T-helper 1 cell (primary cell): ENCODE measurements at regions not wholly inside any gene's neighbourhood (a gene's known extent, or its start where the extent isn't known, plus 50 kb on each side); places are given as distances from the start of the nearest gene placed in this dataset.

ENCODE experiments used
- DNase-seq, 5 donors: peaks; one replicate each; pipeline ENCODE4 v3.0.0-alpha.2; 2012 to 2020

DNA sequence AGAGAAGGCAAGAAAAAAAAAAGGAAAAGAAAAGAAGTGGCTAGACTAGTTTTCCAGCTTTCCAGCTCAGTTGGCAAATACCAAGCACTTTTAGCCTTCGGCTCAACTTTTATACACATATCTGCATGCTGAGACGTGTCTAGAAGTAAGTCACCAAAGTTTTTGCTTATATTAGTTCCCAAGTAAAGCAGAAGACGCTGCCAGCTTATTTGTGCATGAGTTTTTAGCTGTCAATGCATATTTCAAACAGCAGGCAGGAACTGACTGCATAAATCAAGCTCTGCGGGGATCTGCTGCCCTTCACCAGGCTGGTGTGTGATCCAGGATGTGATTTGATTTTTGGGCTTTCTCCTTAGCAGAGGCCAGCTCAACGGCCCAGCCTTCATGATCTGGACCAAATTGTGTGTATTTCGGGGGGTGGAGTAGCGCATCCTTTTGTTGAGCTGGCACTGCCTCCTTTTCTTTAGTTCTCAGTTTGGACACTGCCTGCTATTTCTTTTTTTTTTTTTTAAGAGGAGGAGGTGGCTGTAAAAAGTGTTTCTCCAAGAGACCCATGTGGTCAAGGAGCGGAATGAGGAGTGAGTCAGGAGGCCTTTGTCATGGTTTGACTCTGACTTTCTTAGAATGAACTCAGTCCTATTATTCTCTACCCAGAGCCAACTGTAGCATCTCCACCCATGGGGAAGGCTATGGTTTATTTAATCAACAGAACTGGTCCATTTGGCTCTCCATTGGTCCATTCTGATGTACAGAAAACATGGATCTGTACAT lies 162.6 kb upstream of the XYLT1 start:
- DNase-seq, result no peak

DNA sequence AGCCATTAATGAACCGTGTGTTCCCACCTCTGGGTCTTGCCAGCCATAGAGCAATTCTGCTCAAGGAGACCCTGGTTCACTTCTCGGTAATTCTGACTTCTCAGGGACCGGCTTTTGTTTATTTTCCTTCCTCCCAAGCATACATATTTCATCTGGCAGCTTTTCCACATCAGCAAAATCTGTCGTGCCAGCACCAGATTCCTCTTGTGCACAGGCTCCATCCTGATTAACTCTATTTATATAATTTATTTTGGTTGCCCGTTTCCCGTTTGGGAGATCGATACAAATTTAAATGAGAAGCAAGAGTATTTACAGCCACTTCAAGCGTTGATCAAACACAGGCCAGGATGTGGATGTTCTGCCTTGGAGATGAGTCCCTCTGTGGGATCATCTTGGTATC lies 161.9 kb upstream of the XYLT1 start:
- no peak for DNase-seq

DNA sequence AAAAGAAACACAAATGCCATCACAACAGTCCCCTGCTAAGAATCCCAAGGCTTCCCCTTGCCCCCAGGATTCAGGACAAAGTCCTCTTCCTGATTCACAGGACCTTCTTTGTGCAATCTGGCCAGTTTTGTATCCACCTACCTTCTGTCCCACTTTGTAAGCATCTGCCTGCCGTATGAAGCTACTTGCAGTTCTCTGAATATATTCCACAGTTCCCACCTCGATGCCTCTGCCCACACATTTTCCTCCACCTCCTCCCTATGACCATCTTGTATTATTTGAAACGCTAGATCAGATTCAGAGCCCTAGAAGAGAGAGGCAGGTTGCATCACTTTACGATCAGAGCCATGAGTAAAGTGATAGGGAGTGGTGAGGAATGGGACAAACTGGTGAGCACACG lies 159.2 kb upstream of the XYLT1 start:
- no peak for DNase-seq

DNA sequence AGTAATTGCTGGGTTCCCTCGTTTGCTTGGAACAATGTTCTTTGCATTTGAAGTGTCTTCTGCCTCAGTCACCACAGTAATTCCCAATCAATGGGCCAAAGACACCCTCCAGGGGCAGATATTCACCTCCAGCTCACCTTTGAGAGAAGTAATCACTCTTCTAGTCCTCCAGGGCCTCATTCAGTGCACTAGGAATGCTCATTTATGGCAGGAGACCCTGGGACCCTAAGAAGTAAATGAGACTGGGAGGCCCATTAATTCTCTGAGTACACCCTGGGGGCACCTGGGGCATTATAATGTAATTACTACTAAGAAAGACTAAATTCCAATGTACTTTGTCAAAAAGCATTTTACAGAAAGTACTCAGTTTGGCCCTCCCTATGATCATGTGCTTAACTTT lies 158.2 kb upstream of the XYLT1 start:
- no peak for DNase-seq

DNA sequence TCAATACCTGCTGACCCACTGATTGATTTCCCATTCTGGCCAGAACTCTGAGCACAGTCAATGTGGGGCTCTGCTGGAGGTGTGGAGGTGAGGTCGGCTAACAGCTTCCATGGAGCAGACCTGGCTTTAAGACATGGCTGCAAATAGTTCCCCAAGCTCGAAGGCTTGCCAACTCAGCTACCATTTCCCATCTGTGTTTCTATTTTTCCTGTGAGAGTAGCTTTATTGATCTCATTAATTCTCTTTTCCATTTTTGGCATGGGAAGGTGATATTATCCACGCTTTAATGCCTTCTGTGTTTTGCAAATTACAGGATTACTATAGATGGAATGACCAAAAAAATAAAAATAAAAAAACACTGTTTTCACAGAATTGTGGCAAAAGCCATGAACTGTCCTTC lies 151.6 kb upstream of the XYLT1 start:
- DNase-seq, result no peak

DNA sequence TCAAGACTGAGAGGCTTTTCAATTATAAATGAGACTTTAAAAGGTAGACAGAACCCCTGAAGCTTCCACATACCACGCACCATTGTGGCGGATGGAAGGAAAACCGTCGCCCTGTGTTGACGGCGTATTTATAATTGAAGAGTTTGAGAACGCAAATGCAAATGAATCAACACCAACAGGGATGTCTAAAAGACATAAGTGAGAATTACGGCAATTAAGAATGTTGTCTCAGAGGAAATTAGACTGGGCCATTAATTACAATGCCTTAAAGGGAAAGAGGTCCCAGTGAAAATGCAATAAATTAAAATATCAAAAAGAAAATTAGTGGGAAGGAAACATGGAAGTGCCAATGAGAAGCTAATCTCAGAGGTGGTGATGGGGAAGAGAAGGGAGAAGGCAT lies 148.5 kb upstream of the XYLT1 start:
- DNase-seq, result no peak

DNA sequence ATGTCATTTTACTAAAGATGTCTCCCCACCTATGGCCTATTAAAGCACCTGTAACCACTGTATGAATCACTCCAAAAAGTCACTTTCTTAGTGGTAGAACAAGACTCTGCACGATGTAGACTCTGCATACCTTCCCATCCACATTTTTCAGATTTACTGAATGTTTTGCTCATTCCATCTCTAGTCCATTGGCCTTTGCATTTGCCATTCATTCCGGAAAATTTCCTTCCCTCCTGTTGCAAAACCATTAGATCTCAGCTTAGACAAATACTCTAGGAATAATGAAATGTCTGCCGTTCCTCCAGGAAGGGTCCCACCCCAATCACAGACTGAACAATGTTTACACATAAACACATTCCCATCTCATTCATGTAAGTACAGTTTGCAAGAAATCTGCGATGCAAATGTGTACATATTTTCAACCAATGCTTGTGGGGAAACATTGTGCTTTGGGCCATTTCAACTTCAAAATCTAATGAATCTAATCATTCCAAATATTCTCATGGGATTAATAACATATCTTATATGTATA lies 146.3 kb upstream of the XYLT1 start:
- DNase-seq, result no peak

DNA sequence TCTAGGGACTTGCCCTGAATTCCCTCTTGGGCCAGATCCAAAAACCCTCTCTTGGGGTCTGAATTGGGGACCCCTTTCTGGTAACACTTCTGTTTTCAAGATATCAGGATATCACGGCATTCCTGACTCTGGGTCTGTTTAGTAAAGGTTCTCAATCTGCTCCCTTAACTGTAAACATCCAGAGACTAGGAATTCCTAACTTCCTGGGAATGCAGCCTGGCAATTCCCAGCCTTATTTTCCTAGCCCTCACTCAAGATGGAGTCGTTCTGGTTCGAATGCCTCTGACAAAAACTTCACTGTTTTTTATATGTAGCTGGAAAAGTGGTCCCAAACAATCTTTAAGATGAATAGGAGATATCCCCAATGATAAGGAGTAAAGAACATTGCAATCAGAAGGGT lies 141.6 kb upstream of the XYLT1 start:
- no peak for DNase-seq

DNA sequence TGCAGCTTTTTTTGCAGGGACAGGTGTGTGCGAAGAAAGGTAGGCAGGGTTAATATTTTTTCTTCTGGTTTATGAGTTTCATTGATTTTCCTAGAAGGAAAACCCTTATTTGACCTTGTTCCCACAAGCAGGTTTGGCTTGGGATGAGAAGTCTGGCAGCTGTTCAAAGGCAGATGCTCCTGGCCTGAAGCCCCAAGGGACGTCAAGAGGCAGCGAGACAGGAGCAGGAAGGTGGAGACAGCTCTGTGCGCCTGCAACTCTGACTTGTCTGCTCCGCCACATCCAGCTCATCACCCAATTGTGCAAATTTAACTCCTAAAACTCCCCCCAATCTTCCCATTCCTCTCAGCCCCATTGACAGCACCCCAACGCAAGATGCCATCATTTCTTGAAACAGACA lies 136.8 kb upstream of the XYLT1 start:
- DNase-seq, result no peak

DNA sequence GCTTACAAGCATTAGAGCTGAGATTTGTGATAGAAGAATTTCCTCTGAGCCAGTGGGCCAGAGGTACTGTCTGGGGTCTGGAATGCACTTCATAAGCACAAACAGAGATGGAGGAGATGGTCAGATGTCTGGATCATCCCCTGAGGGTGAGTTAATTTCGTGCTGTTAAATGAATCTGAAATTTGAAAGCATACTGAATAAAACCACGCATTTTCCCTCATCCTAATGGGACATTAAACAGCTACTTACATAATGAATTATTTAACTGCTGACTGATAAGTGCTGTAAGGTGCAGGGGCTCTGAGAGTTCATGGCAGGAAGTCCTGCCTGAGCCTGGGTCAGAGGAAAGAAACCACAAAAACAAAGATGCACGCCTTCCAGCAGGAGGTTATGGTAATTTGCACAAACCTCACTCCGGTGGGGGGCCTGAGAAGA lies 136.3 kb upstream of the XYLT1 start:
- no peak for DNase-seq

DNA sequence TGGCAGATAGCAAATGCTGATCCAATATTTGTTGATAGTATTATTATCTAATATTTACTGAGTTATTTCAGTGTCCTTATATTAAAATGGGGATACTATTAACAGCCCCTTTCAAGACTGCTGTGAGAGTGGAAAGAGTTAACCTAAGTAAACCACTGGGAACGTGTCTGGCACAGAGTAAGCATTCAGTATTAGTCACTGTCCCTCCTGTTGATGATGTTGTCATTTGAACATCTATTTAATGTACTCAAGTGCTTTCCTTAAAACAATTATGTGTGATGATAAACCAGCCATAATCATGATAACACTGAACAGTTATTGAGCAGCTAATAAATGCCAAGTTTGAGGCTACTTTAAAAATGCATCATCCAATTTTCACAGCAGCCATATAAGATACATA lies 135.7 kb upstream of the XYLT1 start:
- no peak for DNase-seq

DNA sequence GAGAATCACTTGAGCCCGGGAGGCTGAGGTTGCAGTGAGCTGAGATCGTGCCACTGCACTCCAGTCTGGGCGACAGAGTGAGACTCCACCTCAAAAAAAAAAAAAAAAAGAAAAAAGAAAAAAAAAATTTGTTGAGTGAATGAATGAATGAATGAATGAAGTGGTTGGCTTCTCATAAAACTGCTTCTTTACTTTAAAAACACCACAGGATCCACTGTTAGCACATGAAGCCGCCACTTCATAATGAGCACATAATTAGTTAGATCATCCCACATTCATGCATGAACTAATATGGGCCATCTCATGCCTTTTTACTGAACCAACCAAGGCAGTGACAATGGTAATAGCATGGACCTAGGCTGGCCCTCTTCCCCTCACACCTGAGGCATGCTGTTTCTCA lies 135.0 kb upstream of the XYLT1 start:
- DNase-seq, result no peak

DNA sequence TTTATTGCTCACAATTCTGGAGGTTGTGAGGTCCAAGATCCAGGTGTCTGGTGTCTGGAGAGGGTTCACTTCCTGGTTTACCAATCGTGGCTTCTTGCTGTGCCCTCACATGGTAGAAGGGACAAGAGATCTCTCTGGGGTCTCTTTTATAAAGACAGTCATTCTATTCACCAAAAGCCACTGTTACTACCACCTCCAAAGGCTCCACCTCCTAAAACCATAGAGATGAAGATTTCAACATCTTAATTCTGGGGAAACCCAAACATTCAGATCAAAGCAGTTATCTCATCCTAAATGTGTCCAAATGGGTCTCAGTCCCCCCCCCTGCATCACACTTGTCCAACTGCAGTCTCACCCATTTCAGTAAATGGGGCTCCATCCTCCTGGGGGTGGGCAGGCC lies 132.9 kb upstream of the XYLT1 start:
- DNase-seq, result no peak

DNA sequence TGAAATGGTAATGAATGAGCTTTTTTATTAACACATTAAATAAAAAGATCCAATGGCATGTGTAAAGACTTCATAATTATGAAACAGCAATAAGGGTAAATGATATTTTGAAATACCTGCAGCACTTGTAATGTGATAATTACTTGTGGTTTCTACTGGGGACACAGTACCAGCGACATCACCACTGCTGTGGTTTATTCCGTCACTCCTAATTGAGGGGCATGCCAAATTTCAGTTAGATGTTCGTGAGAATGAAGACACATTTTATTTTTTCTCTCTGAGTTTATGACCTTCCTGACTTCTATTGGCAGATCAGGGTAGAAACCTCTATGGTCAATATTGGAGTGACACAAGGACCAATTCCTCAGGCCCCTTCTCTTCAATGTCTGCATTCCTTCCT lies 131.9 kb upstream of the XYLT1 start:
- DNase-seq, result no peak

DNA sequence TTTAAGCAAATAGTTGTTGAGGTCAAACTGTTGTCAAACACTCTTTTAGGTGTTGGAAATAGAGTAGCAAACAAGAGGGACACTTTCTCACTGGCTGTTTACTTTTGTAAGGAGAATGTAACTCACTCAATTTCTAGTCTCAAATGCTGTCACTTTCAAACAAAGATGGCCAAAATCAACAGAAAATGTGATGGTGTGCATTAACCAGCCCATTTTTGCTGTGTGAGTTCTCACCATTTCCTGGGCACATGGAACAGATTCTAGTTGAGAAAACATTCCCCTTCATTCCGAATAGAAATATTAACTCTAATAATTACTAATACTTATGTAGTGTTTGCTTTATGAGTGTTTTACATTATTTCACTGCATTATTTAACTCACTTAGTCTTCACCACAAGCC lies 128.2 kb upstream of the XYLT1 start:
- DNase-seq, result no peak

DNA sequence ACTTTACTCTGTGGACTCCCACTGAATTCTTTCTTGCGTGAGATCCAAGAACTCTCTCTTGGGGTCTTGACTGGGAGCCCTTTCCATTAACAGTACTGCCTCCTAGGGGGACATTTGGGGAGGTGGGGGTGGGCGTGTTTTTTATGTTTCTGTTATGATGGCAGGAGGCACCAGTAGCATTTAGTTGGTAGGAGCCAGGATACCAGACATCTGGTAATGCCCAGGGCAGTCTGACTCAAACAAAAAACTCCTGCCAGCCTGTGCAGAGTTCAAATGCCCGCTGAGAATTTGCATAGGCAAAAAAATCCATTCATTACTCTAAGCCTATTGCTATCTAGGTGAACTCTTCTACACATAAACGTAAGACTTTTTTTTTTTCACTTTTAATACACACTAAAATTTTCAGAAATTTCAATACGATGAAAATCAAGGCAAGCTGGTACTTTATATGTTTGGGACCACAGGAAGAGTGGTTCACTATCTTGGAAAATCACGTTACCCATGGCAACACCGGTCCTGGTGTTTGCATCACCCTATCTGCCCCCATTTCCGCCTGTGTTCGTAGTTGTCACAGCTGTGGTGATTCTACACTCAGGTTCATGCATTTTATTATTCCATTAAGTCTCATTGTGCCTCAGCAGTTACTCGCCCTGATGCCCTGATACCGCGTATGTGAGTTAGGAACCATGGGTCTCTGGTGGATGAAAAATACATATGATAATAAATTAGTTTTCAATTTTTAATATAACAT lies 121.1 kb upstream of the XYLT1 start:
- peak in 1 of 5 donors; percentile 20 for DNase-seq

DNA sequence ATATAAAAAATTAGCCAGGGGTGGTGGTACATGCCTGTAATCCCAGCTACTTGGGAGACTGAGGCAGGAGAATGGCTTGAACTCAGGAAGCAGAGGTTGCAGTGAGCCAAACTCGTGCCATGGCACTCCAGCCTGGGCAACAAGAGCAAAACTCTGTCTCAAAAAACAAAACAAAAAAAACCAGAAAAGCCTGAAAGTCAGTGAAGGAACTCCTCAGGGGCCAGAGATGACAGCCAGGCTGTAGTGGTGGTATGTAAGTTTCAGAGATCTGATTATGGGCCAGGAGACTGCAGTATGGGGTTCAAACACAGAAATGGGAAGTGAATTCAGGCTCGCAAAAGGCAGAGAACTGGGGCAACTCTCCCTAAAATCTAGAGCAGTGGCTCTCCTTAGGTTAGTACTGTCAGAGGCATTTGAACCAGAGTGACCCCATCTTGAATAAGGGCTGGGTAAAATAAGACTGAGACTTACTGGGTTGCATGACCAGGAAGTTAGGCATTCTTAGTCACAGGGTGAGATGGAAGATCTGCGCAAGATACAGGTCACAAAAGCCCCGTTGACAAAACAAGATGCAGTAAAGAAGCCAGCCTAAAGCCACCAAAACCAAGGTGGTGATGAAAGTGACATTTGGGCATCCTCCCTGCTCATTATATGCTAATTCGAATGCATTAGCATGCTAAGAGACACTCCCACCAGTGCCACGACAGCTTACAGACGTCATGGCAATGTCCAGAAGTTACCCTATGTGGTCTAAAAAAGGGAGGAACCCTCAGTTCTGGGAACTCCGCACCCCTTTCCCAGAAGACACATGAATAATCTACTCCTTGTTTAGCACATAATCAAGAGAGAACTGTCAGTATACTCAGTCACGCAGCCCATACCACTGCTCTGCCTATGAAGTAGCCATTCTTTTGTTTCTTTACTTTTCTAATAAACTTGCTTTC lies 120.2 kb upstream of the XYLT1 start:
- peak in 3 of 5 donors; percentile 7 to 71 (median 26) for DNase-seq

DNA sequence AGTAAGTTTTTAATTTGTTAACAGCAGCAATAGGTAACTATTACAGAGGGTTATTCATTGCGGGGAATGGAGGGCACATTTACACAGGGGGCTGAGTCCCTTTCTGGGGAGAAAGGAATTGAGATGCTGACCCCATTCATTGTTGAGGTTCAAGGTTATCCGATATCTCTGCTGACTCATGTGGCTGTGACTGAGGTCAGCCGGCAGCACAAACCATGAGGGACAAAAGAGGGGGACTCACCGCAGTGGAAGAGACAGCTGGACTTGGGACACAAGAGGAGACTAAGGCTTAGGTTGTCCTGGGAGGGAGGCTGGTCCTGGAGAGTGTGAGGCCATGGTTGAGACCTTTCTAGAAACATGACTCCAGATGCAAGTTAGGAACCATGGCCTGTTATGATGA lies 119.1 kb upstream of the XYLT1 start:
- no peak for DNase-seq

DNA sequence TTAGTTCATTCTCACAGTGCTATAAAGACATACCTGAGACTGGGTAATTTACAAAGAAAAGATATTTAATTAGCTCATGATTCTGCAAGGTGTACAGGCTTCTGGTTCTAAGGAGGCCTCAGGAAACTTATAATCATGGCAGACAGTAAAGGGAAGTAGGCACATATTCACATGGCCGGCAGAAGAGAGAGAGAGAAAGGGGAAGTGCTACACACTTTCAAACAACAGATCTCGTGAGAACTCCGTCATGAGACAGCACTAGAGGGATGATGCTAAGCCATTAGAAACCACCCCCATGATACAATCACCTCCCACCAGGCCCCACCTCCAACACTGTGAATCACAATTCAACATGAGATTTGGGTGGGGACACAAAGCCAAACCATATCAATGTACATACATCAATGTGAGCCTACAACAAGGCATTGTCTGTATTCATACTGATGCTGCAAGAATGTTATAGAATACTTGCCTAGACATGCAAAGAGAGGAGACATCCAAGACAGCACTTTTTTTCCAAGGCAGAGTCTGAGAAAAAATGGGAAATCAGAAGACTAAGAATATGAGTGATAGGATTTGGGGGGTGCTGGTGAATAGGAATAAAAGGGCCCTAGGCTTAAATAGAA lies 114.8 kb upstream of the XYLT1 start:
- no peak for DNase-seq

DNA sequence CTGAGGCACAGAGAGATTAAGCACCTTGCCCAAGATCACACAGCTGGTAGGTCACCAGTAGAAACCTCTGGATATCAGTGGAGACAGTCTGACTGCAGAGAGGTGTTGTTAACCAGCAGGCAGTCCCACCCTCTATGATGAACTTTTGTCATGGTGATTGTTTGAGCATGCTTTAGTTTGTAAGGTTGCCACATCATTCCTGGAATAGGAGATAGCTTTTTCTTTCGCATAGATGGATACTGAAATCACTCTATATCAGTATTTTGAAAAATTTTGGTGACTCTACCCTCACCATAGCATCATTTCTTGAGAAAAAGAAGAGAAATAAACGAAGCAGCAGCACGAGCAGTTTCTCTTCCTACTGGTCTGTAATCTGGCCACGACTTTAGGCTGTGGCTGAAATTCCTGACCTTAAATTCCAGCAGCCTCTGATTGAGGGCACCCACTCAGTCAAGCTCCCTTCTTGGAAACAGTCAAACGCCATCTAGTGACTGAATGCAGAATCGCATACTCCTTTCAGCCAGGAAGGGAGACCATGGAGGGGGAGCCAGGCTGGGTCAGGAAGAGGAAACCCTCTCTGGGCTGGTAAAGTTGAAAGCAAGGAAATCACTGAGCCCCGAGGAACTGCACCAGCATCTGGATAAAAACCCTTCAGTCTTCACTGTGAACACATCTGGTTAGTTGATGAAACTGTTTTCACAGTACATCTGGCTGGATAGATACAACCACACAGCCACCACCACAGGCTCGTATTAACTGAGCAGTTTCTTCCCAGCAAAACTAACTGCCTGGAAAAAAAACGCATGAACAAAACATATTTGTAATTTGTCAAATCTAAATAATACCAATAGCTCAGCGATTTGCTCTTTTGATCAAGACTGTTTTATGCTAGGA lies 108.5 kb upstream of the XYLT1 start:
- DNase-seq, result peak in 4 of 5 donors; percentile 21 to 50 (median 42)

DNA sequence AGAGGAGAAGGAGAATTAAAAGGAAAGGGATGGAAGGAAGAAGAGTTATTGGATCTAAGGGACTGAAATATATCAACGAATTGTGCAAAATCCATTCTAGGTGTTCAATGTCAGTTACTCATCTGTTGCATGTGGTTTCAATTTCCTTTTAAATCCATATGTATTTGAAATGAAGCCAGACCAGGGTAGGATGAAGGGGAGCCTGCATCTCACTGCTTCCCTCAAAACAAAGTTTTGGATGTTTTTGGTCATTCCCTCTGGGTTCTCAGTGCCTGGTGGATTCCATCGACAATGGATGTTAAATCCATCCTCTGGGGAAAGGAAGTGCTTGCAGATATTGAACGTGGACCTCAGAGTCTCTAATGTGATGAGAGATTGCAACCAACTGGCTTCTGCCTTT lies 103.5 kb upstream of the XYLT1 start:
- no peak for DNase-seq
